GM23338 (cell line): ENCODE measurements at regions not wholly inside any gene's neighbourhood (a gene's known extent, or its start where the extent isn't known, plus 50 kb on each side); places are given as distances from the start of the nearest gene placed in this dataset.

Experiments
- ATAC-seq: fragments of 200-7000 bp; cut with Tn5 transposase; 3 replicates; pipeline ENCODE4 v1.9.1; 2020
- DNase-seq: peaks from one replicate; pipeline ENCODE4 v3.0.0-alpha.2; 2015; ENCODE audit warnings: low spot score
- H2AFZ ChIP-seq: fragments of 200-600 bp; sonication (generic); 2 replicates; pipeline ENCODE4 v1.8.0; 2016; ENCODE audit warnings: antibody characterized with exemption, mild to moderate bottlenecking, moderate library complexity
- H3F3A ChIP-seq: fragments of 200-600 bp; sonication (generic); replicated peaks from 2 replicates; pipeline ENCODE4 v1.8.0; 2017; ENCODE audit warnings: antibody characterized with exemption, mixed run types, low read depth
- H3K27ac ChIP-seq: fragments of 200-600 bp; sonication (generic); 2 replicates; pipeline ENCODE4 v1.6.1; 2016; ENCODE audit warnings: low read depth
- H3K27me3 ChIP-seq: fragments of 200-600 bp; sonication (generic); 2 replicates; pipeline ENCODE4 v1.8.0; 2016; ENCODE audit warnings: mild to moderate bottlenecking, mixed run types, moderate library complexity; ENCODE audit not compliant: insufficient read depth
- H3K36me3 ChIP-seq: fragments of 200-600 bp; sonication (generic); 2 replicates; pipeline ENCODE4 v1.8.0; 2016; ENCODE audit warnings: mild to moderate bottlenecking; ENCODE audit not compliant: insufficient read depth
- H3K4me1 ChIP-seq: fragments of 200-600 bp; sonication (generic); 2 replicates; pipeline ENCODE4 v1.8.0; 2016; ENCODE audit warnings: mild to moderate bottlenecking, moderate library complexity; ENCODE audit not compliant: insufficient read depth
- H3K4me2 ChIP-seq: fragments of 200-600 bp; sonication (generic); 2 replicates; pipeline ENCODE4 v1.7.1; 2017; ENCODE audit warnings: mixed run types
- H3K4me3 ChIP-seq: fragments of 200-600 bp; sonication (generic); 2 replicates; pipeline ENCODE4 v1.6.1; 2016; ENCODE audit warnings: mixed run types
- H3K79me2 ChIP-seq: fragments of 200-600 bp; sonication (generic); replicated peaks from 2 replicates; pipeline ENCODE4 v1.8.0; 2017; ENCODE audit warnings: mild to moderate bottlenecking; ENCODE audit not compliant: insufficient read depth
- H3K9me2 ChIP-seq: fragments of 200-600 bp; sonication (generic); 2 replicates; pipeline ENCODE4 v1.8.0; 2017; ENCODE audit not compliant: insufficient read depth
- H4K20me1 ChIP-seq: fragments of 200-600 bp; sonication (generic); replicated peaks from 2 replicates; pipeline ENCODE4 v1.8.0; 2017; ENCODE audit warnings: mild to moderate bottlenecking; ENCODE audit not compliant: insufficient read depth
- H3K27ac Mint-ChIP-seq: 2 replicates; pipeline ENCODE4 v1.8.0; 2020; ENCODE audit warnings: inconsistent platforms, mild to moderate bottlenecking, moderate library complexity, mixed read lengths
- H3K27me3 Mint-ChIP-seq: 3 replicates; pipeline ENCODE4 v1.8.0; 2022; ENCODE audit warnings: low read depth, mild to moderate bottlenecking, moderate library complexity, mixed read lengths, inconsistent platforms; ENCODE audit not compliant: insufficient read depth, poor library complexity
- H3K36me3 Mint-ChIP-seq: 3 replicates; pipeline ENCODE4 v1.8.0; 2021; ENCODE audit warnings: low read depth, mild to moderate bottlenecking, inconsistent platforms, moderate library complexity, mixed read lengths
- H3K4me1 Mint-ChIP-seq: 3 replicates; pipeline ENCODE4 v1.8.0; 2020; ENCODE audit warnings: mild to moderate bottlenecking, inconsistent platforms, mixed read lengths
- H3K4me3 Mint-ChIP-seq: 3 replicates; pipeline ENCODE4 v1.8.0; 2021; ENCODE audit warnings: moderate library complexity, mild to moderate bottlenecking, inconsistent platforms, mixed read lengths
- H3K9me3 Mint-ChIP-seq: 3 replicates; pipeline ENCODE4 v1.8.0; 2020; ENCODE audit warnings: moderate library complexity, mild to moderate bottlenecking, inconsistent platforms, mixed read lengths
- CTCF ChIP-seq, 2 experiments: fragments of 200-600 bp in 1 of 2; sonication (generic) in 1 of 2; conservative IDR thresholded peaks; 2 replicates each; pipeline versions ENCODE4 v1.5.1 to v1.6.1; 2016 to 2017; ENCODE audit warnings: antibody characterized with exemption in 2 of 2, low read depth in 2 of 2, mild to moderate bottlenecking in 2 of 2, moderate library complexity in 1 of 2
- ETS1 ChIP-seq: IDR thresholded peaks from 2 replicates; pipeline ENCODE4 v1.6.1; 2016; ENCODE audit warnings: antibody characterized with exemption
- EZH2phosphoT487 ChIP-seq: fragments of 200-600 bp; sonication (generic); IDR thresholded peaks from one replicate; pipeline ENCODE4 v1.8.1; 2018; ENCODE audit warnings: antibody characterized with exemption; ENCODE audit not compliant: unreplicated experiment
- REST ChIP-seq: IDR thresholded peaks from one replicate; pipeline ENCODE4 v1.6.1; 2018; ENCODE audit warnings: antibody characterized with exemption; ENCODE audit not compliant: unreplicated experiment
- STAT1 ChIP-seq: IDR thresholded peaks from one replicate; pipeline ENCODE4 v1.6.1; 2016; ENCODE audit warnings: antibody characterized with exemption; ENCODE audit not compliant: unreplicated experiment

- TF ChIP-seq CTCF (conservative IDR thresholded peaks at IDR 0.05; ENCODE audit: low read depth in 2 of 2), result no peak
- no peaks in the 10 kb centered on the region for H3K79me2 ChIP-seq
- no peaks in the 10 kb centered on the region for H3K36me3 ChIP-seq
- H3K4me2 ChIP-seq, result no peak overlapping the region
- Mint-ChIP-seq H3K9me3 (no peaks in the 10 kb centered on the region), H3K36me3 (no peaks in the 10 kb centered on the region), H3K27ac (no peak overlapping the region), H3K4me1 (peaks cover 32% of the 10 kb centered on the region), H3K4me3 (no peak overlapping the region), H3K27me3 (peaks cover 3% of the 10 kb centered on the region)
- no peaks in the 10 kb centered on the region for H3K9me2 ChIP-seq
- H3K4me1 ChIP-seq, result no peaks in the 10 kb centered on the region
- H3K27ac ChIP-seq, result no peak overlapping the region
- ATAC-seq, result peak; percentile 11; the same call in 2 of the 3 replicates
- H4K20me1 ChIP-seq, result no peaks in the 10 kb centered on the region
- H3F3A ChIP-seq, result no peaks in the 10 kb centered on the region
- no peak for DNase-seq
- H2AFZ ChIP-seq, result no peak overlapping the region
- no peaks in the 10 kb centered on the region for H3K27me3 ChIP-seq
- H3K4me3 ChIP-seq, result no peak overlapping the region
Observed at GRCh38 chr16:29321000-29321393, 85.5 kb downstream of the NPIPB11 start.

GRCh38 chr16:29320274-29320999 lies 86.1 kb downstream of the NPIPB11 start:
- H3K27ac Mint-ChIP-seq, result no peak overlapping the region
- H3K36me3 ChIP-seq, result no peaks in the 10 kb centered on the region
- no peak overlapping the region for H3K27ac ChIP-seq
- no peak for TF ChIP-seq REST
- TF ChIP-seq STAT1, result no peak
- no peak for TF ChIP-seq EZH2phosphoT487
- no peak for TF ChIP-seq ETS1
- DNase-seq (no peak), ATAC-seq (no peak)
- no peaks in the 10 kb centered on the region for H3K9me2 ChIP-seq
- no peaks in the 10 kb centered on the region for H3K36me3 Mint-ChIP-seq
- peaks cover 34% of the 10 kb centered on the region for H3K4me1 Mint-ChIP-seq
- no peak overlapping the region for H2AFZ ChIP-seq
- H3K4me2 ChIP-seq, result no peak overlapping the region
- H3F3A ChIP-seq, result no peaks in the 10 kb centered on the region
- H3K27me3 ChIP-seq, result no peaks in the 10 kb centered on the region
- peaks cover 3% of the 10 kb centered on the region for H3K27me3 Mint-ChIP-seq
- no peaks in the 10 kb centered on the region for H3K9me3 Mint-ChIP-seq
- no peak overlapping the region for H3K4me3 ChIP-seq
- H4K20me1 ChIP-seq, result no peaks in the 10 kb centered on the region
- H3K79me2 ChIP-seq, result no peaks in the 10 kb centered on the region
- H3K4me3 Mint-ChIP-seq, result no peak overlapping the region
- H3K4me1 ChIP-seq, result no peaks in the 10 kb centered on the region
